HepG2 (cell line): ENCODE measurements at regions not wholly inside any gene's neighbourhood (a gene's known extent, or its start where the extent isn't known, plus 50 kb on each side); places are given as distances from the start of the nearest gene placed in this dataset.

ENCODE experiments used
- ARNT2 ChIP-seq: sonication (generic); formaldehyde crosslinking; IDR thresholded peaks from 2 replicates; pipeline ENCODE4 v1.8.0; 2022; ENCODE audit warnings: mild to moderate bottlenecking, low read depth, missing genetic modification reagents, moderate library complexity
- HES4 ChIP-seq: sonication (generic); formaldehyde crosslinking; IDR thresholded peaks from 2 replicates; pipeline ENCODE4 v1.9.0; 2021; ENCODE audit warnings: mild to moderate bottlenecking, missing genetic modification reagents, borderline replicate concordance
- HOXA3 ChIP-seq: sonication (generic); formaldehyde crosslinking; IDR thresholded peaks from 2 replicates; pipeline ENCODE4 v1.5.0; 2020; ENCODE audit warnings: missing genetic modification reagents
- MIXL1 ChIP-seq: IDR thresholded peaks from 2 replicates; pipeline ENCODE4 v1.6.1; 2016
- NFYC ChIP-seq: IDR thresholded peaks from 2 replicates; pipeline ENCODE4 v1.6.1; 2016; ENCODE audit warnings: missing genetic modification reagents, missing compliant biosample characterization
- ONECUT2 ChIP-seq: sonication (generic); formaldehyde crosslinking; IDR thresholded peaks from 2 replicates; pipeline ENCODE4 v1.4.0; 2020; ENCODE audit warnings: missing genetic modification reagents
- PATZ1 ChIP-seq: sonication (generic); formaldehyde crosslinking; IDR thresholded peaks from 2 replicates; pipeline ENCODE4 v1.4.0; 2020; ENCODE audit warnings: missing genetic modification reagents
- PHF20 ChIP-seq: sonication (generic); formaldehyde crosslinking; IDR thresholded peaks from 2 replicates; pipeline ENCODE4 v1.5.0; 2020; ENCODE audit warnings: mild to moderate bottlenecking, missing genetic modification reagents
- RAD21 ChIP-seq: fragments of 450-650 bp; formaldehyde crosslinking; IDR thresholded peaks from 2 replicates; pipeline ENCODE4 v1.5.0; 2020; ENCODE audit warnings: mild to moderate bottlenecking
- RCOR2 ChIP-seq: IDR thresholded peaks from 2 replicates; pipeline ENCODE4 v1.6.1; 2016; ENCODE audit warnings: missing biosample characterization, missing genetic modification reagents
- RFX3 ChIP-seq: IDR thresholded peaks from 2 replicates; pipeline ENCODE4 v1.6.1; 2016; ENCODE audit warnings: missing biosample characterization, missing genetic modification reagents
- RNF2 ChIP-seq: fragments of 450-650 bp; conservative IDR thresholded peaks from 2 replicates; pipeline ENCODE4 v1.6.1; 2016; ENCODE audit warnings: low read depth
- SALL1 ChIP-seq: sonication (generic); formaldehyde crosslinking; IDR thresholded peaks from 2 replicates; pipeline ENCODE4 v1.8.0; 2022; ENCODE audit warnings: mild to moderate bottlenecking, missing genetic modification reagents
- STAG1 ChIP-seq: sonication (generic); formaldehyde crosslinking; IDR thresholded peaks from 2 replicates; pipeline ENCODE4 v1.4.0; 2020; ENCODE audit warnings: missing genetic modification reagents
- XRCC5 ChIP-seq: fragments of 200-400 bp; formaldehyde crosslinking; optimal IDR thresholded peaks from 2 replicates; pipeline ENCODE3; 2017; ENCODE audit warnings: mild to moderate bottlenecking, low read length
- ZBTB33 ChIP-seq: sonication (generic); formaldehyde crosslinking; IDR thresholded peaks from 2 replicates; pipeline ENCODE4 v1.4.0; 2020; ENCODE audit warnings: missing genetic modification reagents
- ZC3H4 ChIP-seq: sonication (generic); formaldehyde crosslinking; IDR thresholded peaks from 2 replicates; pipeline ENCODE4 v1.4.0; 2020; ENCODE audit warnings: missing genetic modification reagents, borderline replicate concordance
- ZNF17 ChIP-seq: sonication (generic); formaldehyde crosslinking; IDR thresholded peaks from 2 replicates; pipeline ENCODE4 v1.5.0; 2020; ENCODE audit warnings: mild to moderate bottlenecking, missing genetic modification reagents
- ZNF383 ChIP-seq: sonication (generic); formaldehyde crosslinking; IDR thresholded peaks from 2 replicates; pipeline ENCODE4 v1.4.0; 2020; ENCODE audit warnings: missing genetic modification reagents, mild to moderate bottlenecking, borderline replicate concordance
- ZNF496 ChIP-seq: sonication (generic); formaldehyde crosslinking; IDR thresholded peaks from 2 replicates; pipeline ENCODE4 v1.8.1; 2023; ENCODE audit warnings: mild to moderate bottlenecking, moderate library complexity, missing genetic modification reagents; ENCODE audit not compliant: insufficient replicate concordance
- ZNF512 ChIP-seq: sonication (generic); formaldehyde crosslinking; IDR thresholded peaks from 2 replicates; pipeline ENCODE4 v1.4.0; 2020; ENCODE audit warnings: mild to moderate bottlenecking, missing genetic modification reagents
- ZNF740 ChIP-seq: sonication (generic); formaldehyde crosslinking; IDR thresholded peaks from 2 replicates; pipeline ENCODE4 v1.4.0; 2020; ENCODE audit warnings: missing genetic modification reagents
- TF ChIP-seq, protein P1 (sequence below): sonication (generic); formaldehyde crosslinking; IDR thresholded peaks from 2 replicates; pipeline ENCODE4 v1.5.0; 2020; ENCODE audit warnings: mild to moderate bottlenecking, missing genetic modification reagents, moderate library complexity
- TF ChIP-seq, protein P2 (sequence below), 2 experiments: fragments of 450-650 bp in 1 of 2; sonication (generic) in 1 of 2; formaldehyde crosslinking; IDR thresholded peaks; 2 replicates each; pipeline versions ENCODE4 v1.5.0 to v1.8.0; 2020 to 2022; ENCODE audit warnings: mild to moderate bottlenecking in 1 of 2, missing genetic modification reagents in 1 of 2

DNA sequence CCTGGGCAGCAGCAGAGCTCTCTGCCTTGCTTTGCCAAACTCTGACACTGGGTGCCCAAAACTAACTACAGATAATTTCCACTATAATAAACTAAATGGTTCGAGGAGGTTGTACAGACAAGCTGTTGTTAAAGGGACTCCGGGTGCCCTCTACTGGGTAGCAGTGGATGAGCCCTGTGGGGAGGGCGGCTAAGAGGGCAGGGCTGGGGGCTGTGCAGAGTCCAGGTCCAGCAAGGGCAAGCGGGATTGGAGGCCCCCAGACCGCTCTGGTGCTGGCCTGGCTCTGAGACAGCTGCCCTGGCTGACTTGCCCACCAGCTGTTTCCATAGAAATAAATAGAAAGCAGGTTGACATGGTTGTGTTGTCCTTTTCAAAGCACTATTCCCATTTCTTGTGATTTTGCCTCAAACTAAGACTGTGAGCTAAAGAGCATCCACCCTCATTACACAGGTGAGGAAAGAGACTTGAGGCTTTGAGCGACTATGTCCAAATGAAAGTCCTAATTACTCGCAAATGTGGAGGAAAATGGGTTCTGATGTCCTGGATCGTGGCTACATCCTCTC, 167.6 kb upstream of the CST7 start (continued):
- TF ChIP-seq ZBTB33 (CRISPR knock-in tag) (no peak), PHF20 (CRISPR knock-in tag) (no peak), XRCC5 (peak; percentile 51), PATZ1 (CRISPR knock-in tag) (peak; percentile 94), RAD21 (peak; percentile 50; the same call in 1 of the 2 replicates), NFYC (CRISPR knock-in tag) (no peak), RNF2 (no peak), MIXL1 (no peak), HES4 (no peak), SALL1 (CRISPR knock-in tag) (0 out of 2 replicates have a peak, but pooled peaks have one; percentile 18), ZNF740 (CRISPR knock-in tag) (0 out of 2 replicates have a peak, but pooled peaks have one; percentile 35), ZNF383 (CRISPR knock-in tag) (no peak), ZC3H4 (no peak), RCOR2 (CRISPR knock-in tag) (no peak), RFX3 (CRISPR knock-in tag) (no peak), ZNF512 (CRISPR knock-in tag) (no peak), HOXA3 (CRISPR knock-in tag) (no peak), ZNF496 (no peak), ZNF17 (CRISPR knock-in tag) (no peak), ARNT2 (no peak), ONECUT2 (CRISPR knock-in tag) (no peak), STAG1 (CRISPR knock-in tag) (peak; percentile 81)
- TF ChIP-seq, protein P1, sequence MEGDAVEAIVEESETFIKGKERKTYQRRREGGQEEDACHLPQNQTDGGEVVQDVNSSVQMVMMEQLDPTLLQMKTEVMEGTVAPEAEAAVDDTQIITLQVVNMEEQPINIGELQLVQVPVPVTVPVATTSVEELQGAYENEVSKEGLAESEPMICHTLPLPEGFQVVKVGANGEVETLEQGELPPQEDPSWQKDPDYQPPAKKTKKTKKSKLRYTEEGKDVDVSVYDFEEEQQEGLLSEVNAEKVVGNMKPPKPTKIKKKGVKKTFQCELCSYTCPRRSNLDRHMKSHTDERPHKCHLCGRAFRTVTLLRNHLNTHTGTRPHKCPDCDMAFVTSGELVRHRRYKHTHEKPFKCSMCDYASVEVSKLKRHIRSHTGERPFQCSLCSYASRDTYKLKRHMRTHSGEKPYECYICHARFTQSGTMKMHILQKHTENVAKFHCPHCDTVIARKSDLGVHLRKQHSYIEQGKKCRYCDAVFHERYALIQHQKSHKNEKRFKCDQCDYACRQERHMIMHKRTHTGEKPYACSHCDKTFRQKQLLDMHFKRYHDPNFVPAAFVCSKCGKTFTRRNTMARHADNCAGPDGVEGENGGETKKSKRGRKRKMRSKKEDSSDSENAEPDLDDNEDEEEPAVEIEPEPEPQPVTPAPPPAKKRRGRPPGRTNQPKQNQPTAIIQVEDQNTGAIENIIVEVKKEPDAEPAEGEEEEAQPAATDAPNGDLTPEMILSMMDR (CRISPR knock-in tag): peak; percentile 74
- TF ChIP-seq, protein P2, sequence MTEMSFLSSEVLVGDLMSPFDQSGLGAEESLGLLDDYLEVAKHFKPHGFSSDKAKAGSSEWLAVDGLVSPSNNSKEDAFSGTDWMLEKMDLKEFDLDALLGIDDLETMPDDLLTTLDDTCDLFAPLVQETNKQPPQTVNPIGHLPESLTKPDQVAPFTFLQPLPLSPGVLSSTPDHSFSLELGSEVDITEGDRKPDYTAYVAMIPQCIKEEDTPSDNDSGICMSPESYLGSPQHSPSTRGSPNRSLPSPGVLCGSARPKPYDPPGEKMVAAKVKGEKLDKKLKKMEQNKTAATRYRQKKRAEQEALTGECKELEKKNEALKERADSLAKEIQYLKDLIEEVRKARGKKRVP (CRISPR knock-in tag; IDR thresholded peaks at IDR 0.05): no peak
